Left lung (tissue), 4 donors: ENCODE measurements at regions not wholly inside any gene's neighbourhood (a gene's known extent, or its start where the extent isn't known, plus 50 kb on each side); places are given as distances from the start of the nearest gene placed in this dataset.

Source experiments
- ATAC-seq: fragments of 200-7000 bp; cut with Tn5 transposase; one replicate; pipeline ENCODE4 v1.9.1; 2020; ENCODE audit warnings: moderate library complexity
- DNase-seq, 4 donors: peaks; one replicate each; pipeline ENCODE4 v3.0.0-alpha.2; 2013 to 2020
- H3K27ac ChIP-seq, 2 donors: fragments of 200-600 bp; sonication (generic) in 1 of 2; one replicate each; pipeline versions ENCODE4 v1.5.0 to v1.8.0; 2020 to 2021
- H3K27me3 ChIP-seq, 2 donors: fragments of 200-600 bp; sonication (generic) in 1 of 2; one replicate each; pipeline versions ENCODE4 v1.5.0 to v1.8.0; 2020 to 2021
- H3K36me3 ChIP-seq, 2 donors: fragments of 200-600 bp; sonication (generic) in 1 of 2; one replicate each; pipeline versions ENCODE4 v1.5.0 to v1.8.0; 2020 to 2021
- H3K4me1 ChIP-seq, 2 donors: fragments of 200-600 bp; one replicate each; pipeline ENCODE4 v1.8.0; 2021
- H3K4me3 ChIP-seq, 2 donors: fragments of 200-600 bp; sonication (generic) in 1 of 2; one replicate each; pipeline versions ENCODE4 v1.5.0 to v1.8.0; 2020 to 2021; ENCODE audit warnings: mild to moderate bottlenecking in 1 of 2
- H3K9me3 ChIP-seq, 2 donors: fragments of 200-600 bp; sonication (generic) in 1 of 2; one replicate each; pipeline versions ENCODE4 v1.5.0 to v1.8.0; 2020 to 2021
- CTCF ChIP-seq, 2 donors: fragments of 200-600 bp; sonication (generic) in 1 of 2; IDR thresholded peaks; one replicate each; pipeline versions ENCODE4 v1.5.0 to v1.8.0; 2021; ENCODE audit warnings: antibody characterized with exemption in 2 of 2
- intact Hi-C, 2 donors: fragments of 100-400 bp; cut with DNase I; formaldehyde crosslinking; loops; one replicate each; pipeline versions ENCODE4 v1.11.2 to v1.14.2; 2022
- donor health status: DM: no; HTN: yes; CAD: no.
- donor health status: DM: no; HTN: no; CAD: no.

- intact Hi-C loops, result no loop called here
- Histone ChIP-seq H3K9me3 (no peaks in the 10 kb centered on the region), H3K4me1 (no peaks in the 10 kb centered on the region), H3K27ac (no peak overlapping the region), H3K27me3 (no peaks in the 10 kb centered on the region), H3K4me3 (no peak overlapping the region), H3K36me3 (no peaks in the 10 kb centered on the region)
- no peak for TF ChIP-seq CTCF (IDR thresholded peaks at IDR 0.05)
- DNase-seq, result no peak
- ATAC-seq, result no peak
These were observed 78.8 kb upstream of the HMGN3 start for GRCh38 chr6:79313254-79313653.

GRCh38 chr6:79307321-79308036, 73.0 kb upstream of the HMGN3 start:
- H3K27ac ChIP-seq, result no peak overlapping the region
- no peaks in the 10 kb centered on the region for H3K9me3 ChIP-seq
- TF ChIP-seq CTCF (IDR thresholded peaks at IDR 0.05), result no peak
- DNase-seq (no peak), ATAC-seq (no peak)
- H3K27me3 ChIP-seq, result no peaks in the 10 kb centered on the region
- H3K36me3 ChIP-seq, result no peaks in the 10 kb centered on the region
- intact Hi-C loops, result no loop called here
- H3K4me1 ChIP-seq, result no peaks in the 10 kb centered on the region
- H3K4me3 ChIP-seq, result no peak overlapping the region

GRCh38 chr6:79305020-79305419, 70.5 kb upstream of the HMGN3 start:
- Histone ChIP-seq H3K27ac (no peak overlapping the region), H3K27me3 (no peaks in the 10 kb centered on the region), H3K36me3 (no peaks in the 10 kb centered on the region), H3K9me3 (no peaks in the 10 kb centered on the region), H3K4me3 (no peak overlapping the region), H3K4me1 (no peaks in the 10 kb centered on the region)
- TF ChIP-seq CTCF (IDR thresholded peaks at IDR 0.05), result no peak
- ATAC-seq, result no peak
- intact Hi-C loops, result no loop called here
- DNase-seq, result no peak

GRCh38 chr6:79302341-79302740, 67.9 kb upstream of the HMGN3 start:
- no peak for TF ChIP-seq CTCF (IDR thresholded peaks at IDR 0.05)
- H3K4me3 ChIP-seq, result no peak overlapping the region
- H3K27me3 ChIP-seq, result no peaks in the 10 kb centered on the region
- DNase-seq (no peak), ATAC-seq (peak; percentile 56)
- no peaks in the 10 kb centered on the region for H3K4me1 ChIP-seq
- H3K9me3 ChIP-seq, result no peaks in the 10 kb centered on the region
- no peaks in the 10 kb centered on the region for H3K36me3 ChIP-seq
- H3K27ac ChIP-seq, result no peak overlapping the region
- intact Hi-C loops, result no loop called here

GRCh38 chr6:79301290-79301689, 66.8 kb upstream of the HMGN3 start:
- intact Hi-C loops, result no loop called here
- ATAC-seq, result no peak
- no peak overlapping the region for H3K27ac ChIP-seq
- no peak for DNase-seq
- no peak overlapping the region for H3K4me3 ChIP-seq
- no peaks in the 10 kb centered on the region for H3K4me1 ChIP-seq
- H3K36me3 ChIP-seq, result no peaks in the 10 kb centered on the region
- TF ChIP-seq CTCF (IDR thresholded peaks at IDR 0.05), result no peak
- no peaks in the 10 kb centered on the region for H3K27me3 ChIP-seq
- H3K9me3 ChIP-seq, result no peaks in the 10 kb centered on the region
